DND-41 (cell line): ENCODE measurements at regions not wholly inside any gene's neighbourhood (a gene's known extent, or its start where the extent isn't known, plus 50 kb on each side); places are given as distances from the start of the nearest gene placed in this dataset.

ENCODE experiments used
- ATAC-seq: fragments of 200-7000 bp; cut with Tn5 transposase; 3 replicates; pipeline ENCODE4 v1.9.1; 2021; ENCODE audit warnings: low read depth; ENCODE audit not compliant: insufficient read depth
- DNase-seq: peaks from one replicate; pipeline ENCODE4 v3.0.0-alpha.2; 2020
- H2AFZ ChIP-seq: 2 replicates; pipeline ENCODE4 v1.6.0; 2012; ENCODE audit warnings: low read depth, low read length
- H3K27ac ChIP-seq: 2 replicates; pipeline ENCODE4 v1.5.1; 2012; ENCODE audit warnings: low read length, inconsistent platforms
- H3K27me3 ChIP-seq: fragments of 200-600 bp; sonication (generic); 2 replicates; pipeline ENCODE4 v1.6.0; 2012; ENCODE audit warnings: low read length, mild to moderate bottlenecking, inconsistent platforms; ENCODE audit not compliant: insufficient read depth, poor library complexity
- H3K36me3 ChIP-seq: 2 replicates; pipeline ENCODE4 v1.5.1; 2012; ENCODE audit warnings: low read length, inconsistent platforms; ENCODE audit not compliant: insufficient read depth
- H3K4me1 ChIP-seq: 2 replicates; pipeline ENCODE4 v1.5.1; 2012; ENCODE audit warnings: mild to moderate bottlenecking, low read length; ENCODE audit not compliant: insufficient read depth
- H3K4me2 ChIP-seq: 2 replicates; pipeline ENCODE4 v1.6.0; 2012; ENCODE audit warnings: mild to moderate bottlenecking, moderate library complexity, low read length, inconsistent platforms; ENCODE audit not compliant: insufficient read depth
- H3K4me3 ChIP-seq, 2 experiments: fragments of 200-600 bp in 1 of 2; shearing (Covaris generic) in 1 of 2; 2 replicates each; pipeline ENCODE4 v1.5.1; 2012 to 2016; ENCODE audit warnings: inconsistent platforms in 2 of 2, low read length in 2 of 2, mild to moderate bottlenecking in 2 of 2, low read depth in 1 of 2, moderate library complexity in 1 of 2
- H3K79me2 ChIP-seq: 2 replicates; pipeline ENCODE4 v1.6.0; 2012; ENCODE audit warnings: low read length, inconsistent platforms; ENCODE audit not compliant: insufficient read depth
- H3K9ac ChIP-seq: 2 replicates; pipeline ENCODE4 v1.6.0; 2012; ENCODE audit warnings: low read depth, mild to moderate bottlenecking, inconsistent platforms, low read length, moderate library complexity
- H3K9me3 ChIP-seq: 2 replicates; pipeline ENCODE4 v1.5.1; 2012; ENCODE audit warnings: low read length, moderate library complexity, mild to moderate bottlenecking, inconsistent platforms; ENCODE audit not compliant: insufficient read depth, severe bottlenecking
- H4K20me1 ChIP-seq: 2 replicates; pipeline ENCODE4 v1.6.0; 2012; ENCODE audit warnings: low read length; ENCODE audit not compliant: insufficient read depth
- CTCF ChIP-seq: IDR thresholded peaks from 2 replicates; pipeline ENCODE4 v1.5.1; 2012; ENCODE audit warnings: borderline replicate concordance, low read length, moderate library complexity, mild to moderate bottlenecking; ENCODE audit not compliant: poor library complexity, severe bottlenecking; ENCODE audit errors: extremely low read depth
- EZH2 ChIP-seq: IDR thresholded peaks from 3 replicates; pipeline ENCODE4 v1.6.1; 2012; ENCODE audit warnings: borderline replicate concordance, low read depth, mild to moderate bottlenecking, moderate library complexity, low read length, inconsistent platforms; ENCODE audit not compliant: severe bottlenecking

- no peak for DNase-seq
- no peak overlapping the region for H3K27ac ChIP-seq
- no peaks in the 10 kb centered on the region for H3K27me3 ChIP-seq
- H2AFZ ChIP-seq = no peak overlapping the region
- no peaks in the 10 kb centered on the region for H3K79me2 ChIP-seq
- H4K20me1 ChIP-seq = no peaks in the 10 kb centered on the region
- no peaks in the 10 kb centered on the region for H3K4me1 ChIP-seq
- no peaks in the 10 kb centered on the region for H3K9me3 ChIP-seq
- H3K36me3 ChIP-seq = no peaks in the 10 kb centered on the region
- TF ChIP-seq EZH2 (no peak), CTCF (no peak)
- no peak overlapping the region for H3K4me2 ChIP-seq
- no peak for ATAC-seq
- no peak overlapping the region for H3K4me3 ChIP-seq
- no peak overlapping the region for H3K9ac ChIP-seq
Measured at GRCh38 chr4:11497972-11498371, 69.3 kb upstream of the HS3ST1 start.

DNA sequence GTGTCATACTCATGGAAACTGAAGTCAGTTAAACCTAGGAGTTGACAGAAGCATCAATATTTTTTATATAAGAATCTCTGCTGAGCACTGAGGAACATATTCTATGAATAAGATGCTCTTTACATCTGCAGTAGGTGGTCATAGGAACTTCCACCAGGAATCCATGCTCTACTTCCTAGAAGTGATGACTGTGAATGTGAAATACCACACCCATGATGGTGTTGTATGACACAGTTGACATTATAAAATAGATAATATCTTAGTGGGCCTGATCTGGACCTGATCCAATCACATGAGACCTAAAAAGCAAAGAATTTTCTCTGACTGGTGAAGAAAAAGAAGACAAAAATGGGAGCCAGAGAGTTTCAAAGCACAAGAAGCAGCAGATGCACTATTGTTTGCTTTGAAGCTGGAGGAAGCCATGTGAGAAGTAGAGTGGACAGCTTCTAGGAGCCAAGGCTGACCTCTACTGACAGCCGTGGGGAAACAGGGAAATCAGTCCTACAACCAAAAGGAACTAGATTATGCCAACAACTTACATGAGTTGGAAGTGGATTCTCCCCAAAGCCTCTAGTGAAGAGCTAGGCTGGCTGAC is 68.6 kb upstream of the HS3ST1 start:
- Histone ChIP-seq H3K4me1 (no peaks in the 10 kb centered on the region), H4K20me1 (no peaks in the 10 kb centered on the region), H3K36me3 (no peaks in the 10 kb centered on the region), H3K4me3 (no peak overlapping the region), H2AFZ (no peak overlapping the region), H3K9ac (no peak overlapping the region), H3K4me2 (no peak overlapping the region), H3K27ac (no peak overlapping the region), H3K27me3 (no peaks in the 10 kb centered on the region), H3K9me3 (no peaks in the 10 kb centered on the region), H3K79me2 (no peaks in the 10 kb centered on the region)
- no peak for ATAC-seq
- DNase-seq = no peak
- TF ChIP-seq CTCF (no peak), EZH2 (no peak)

DNA sequence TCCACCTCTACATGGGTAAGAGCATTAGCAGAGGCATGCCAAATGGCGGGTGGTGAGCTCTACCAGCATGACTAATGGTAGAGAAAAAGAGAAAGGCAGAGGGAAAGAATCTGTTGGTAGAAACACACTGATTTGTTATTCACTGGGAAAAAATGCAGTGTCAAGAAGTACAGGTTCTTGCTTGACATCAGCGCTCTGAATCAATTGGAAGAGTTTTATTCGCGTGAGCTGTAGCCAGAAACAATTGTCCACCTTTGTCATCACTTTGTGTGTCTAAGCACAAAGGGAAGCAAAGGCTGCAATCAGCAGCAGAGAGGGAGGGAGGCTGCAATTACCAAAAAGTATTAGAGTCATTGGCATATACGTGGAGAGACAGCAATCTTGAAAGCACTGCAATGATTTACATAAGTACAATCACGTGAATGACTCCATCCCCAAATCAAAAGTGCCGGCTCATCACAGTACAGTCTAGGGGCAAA is 67.7 kb upstream of the HS3ST1 start:
- Histone ChIP-seq H3K36me3 (no peaks in the 10 kb centered on the region), H2AFZ (no peak overlapping the region), H3K9ac (no peak overlapping the region), H3K9me3 (no peaks in the 10 kb centered on the region), H3K79me2 (no peaks in the 10 kb centered on the region), H3K4me2 (no peak overlapping the region), H3K4me3 (no peak overlapping the region), H3K27ac (no peak overlapping the region), H3K27me3 (no peaks in the 10 kb centered on the region), H4K20me1 (no peaks in the 10 kb centered on the region), H3K4me1 (no peaks in the 10 kb centered on the region)
- DNase-seq = no peak
- ATAC-seq = no peak
- TF ChIP-seq EZH2 (no peak), CTCF (no peak)

- DNase-seq (no peak), ATAC-seq (no peak)
- no peak overlapping the region for H3K27ac ChIP-seq
- no peaks in the 10 kb centered on the region for H3K36me3 ChIP-seq
- no peaks in the 10 kb centered on the region for H3K79me2 ChIP-seq
- H3K4me1 ChIP-seq = no peaks in the 10 kb centered on the region
- no peak for TF ChIP-seq EZH2
- TF ChIP-seq CTCF = no peak
- no peak overlapping the region for H3K4me3 ChIP-seq
- no peaks in the 10 kb centered on the region for H3K9me3 ChIP-seq
- H4K20me1 ChIP-seq = no peaks in the 10 kb centered on the region
- H3K9ac ChIP-seq = no peak overlapping the region
- H3K27me3 ChIP-seq = no peaks in the 10 kb centered on the region
- no peak overlapping the region for H3K4me2 ChIP-seq
- H2AFZ ChIP-seq = no peak overlapping the region
Measured at GRCh38 chr4:11495818-11496217, 67.1 kb upstream of the HS3ST1 start.
